HG02759 (cell line): ENCODE measurements at regions not wholly inside any gene's neighbourhood (a gene's known extent, or its start where the extent isn't known, plus 50 kb on each side); places are given as distances from the start of the nearest gene placed in this dataset.
"Not testable (repeated sequence)": the region's sequence is repeated elsewhere in the genome, so short reads cannot be mapped to it uniquely, and the experiment has no call there.

ENCODE experiments used
- ATAC-seq: cut with Tn5 transposase; IDR thresholded peaks from one replicate; pipeline ENCODE4 v1.9.1; 2021; ENCODE audit warnings: mild to moderate bottlenecking, moderate library complexity; ENCODE audit not compliant: unreplicated experiment

GRCh38 chr13:88189728-88190127 is 518.6 kb downstream of the SLITRK5 start:
- no peak for ATAC-seq

- ATAC-seq: no peak
Measured at GRCh38 chr13:88196106-88196505, 524.9 kb downstream of the SLITRK5 start.

- ATAC-seq: no peak
Measured at GRCh38 chr13:88217372-88217771, 546.2 kb downstream of the SLITRK5 start.

GRCh38 chr13:88217883-88218282 is 546.7 kb downstream of the SLITRK5 start:
- no peak for ATAC-seq

GRCh38 chr13:88223958-88224357 is 552.8 kb downstream of the SLITRK5 start:
- ATAC-seq: no peak

GRCh38 chr13:88235441-88235840 is 564.3 kb downstream of the SLITRK5 start:
- ATAC-seq: no peak

GRCh38 chr13:88246239-88246638 is 575.1 kb downstream of the SLITRK5 start:
- ATAC-seq: no peak

GRCh38 chr13:88248393-88248792 is 577.2 kb downstream of the SLITRK5 start:
- ATAC-seq: no peak

- no peak for ATAC-seq
Measured at GRCh38 chr13:88257706-88258105, 586.5 kb downstream of the SLITRK5 start.

- no peak for ATAC-seq
Measured at GRCh38 chr13:88263808-88264207, 592.6 kb downstream of the SLITRK5 start.

GRCh38 chr13:88281841-88282240 is 610.7 kb downstream of the SLITRK5 start:
- no peak for ATAC-seq

GRCh38 chr13:88285329-88285728 is 614.2 kb downstream of the SLITRK5 start:
- no peak for ATAC-seq

- ATAC-seq: no peak
Measured at GRCh38 chr13:88288326-88288725, 617.2 kb downstream of the SLITRK5 start.

GRCh38 chr13:88291731-88292130 is 620.6 kb downstream of the SLITRK5 start:
- not testable (repeated sequence) for ATAC-seq

- no peak for ATAC-seq
Measured at GRCh38 chr13:88294368-88294767, 623.2 kb downstream of the SLITRK5 start.

GRCh38 chr13:88303157-88303556 is 632.0 kb downstream of the SLITRK5 start:
- no peak for ATAC-seq

GRCh38 chr13:88303605-88304004 is 632.4 kb downstream of the SLITRK5 start:
- ATAC-seq: no peak

GRCh38 chr13:88314496-88314895 is 643.3 kb downstream of the SLITRK5 start:
- no peak for ATAC-seq

GRCh38 chr13:88329066-88329465 is 657.9 kb downstream of the SLITRK5 start:
- no peak for ATAC-seq

GRCh38 chr13:88339271-88339741 is 668.1 kb downstream of the SLITRK5 start:
- no peak for ATAC-seq

- no peak for ATAC-seq
Measured at GRCh38 chr13:88345171-88345847, 674.1 kb downstream of the SLITRK5 start.

GRCh38 chr13:88360761-88361160 is 689.6 kb downstream of the SLITRK5 start:
- ATAC-seq: no peak

- no peak for ATAC-seq
Measured at GRCh38 chr13:88369866-88370265, 698.7 kb downstream of the SLITRK5 start.
